Inflammatory macrophage (primary cell): ENCODE measurements at regions not wholly inside any gene's neighbourhood (a gene's known extent, or its start where the extent isn't known, plus 50 kb on each side); places are given as distances from the start of the nearest gene placed in this dataset.
A peak's percentile ranks its signal among the peaks of the same experiment; 100 is the strongest.

Source experiments
- DNase-seq, 2 donors: peaks; one replicate each; pipeline ENCODE4 v3.0.0-alpha.2; 2020 to 2022

DNA sequence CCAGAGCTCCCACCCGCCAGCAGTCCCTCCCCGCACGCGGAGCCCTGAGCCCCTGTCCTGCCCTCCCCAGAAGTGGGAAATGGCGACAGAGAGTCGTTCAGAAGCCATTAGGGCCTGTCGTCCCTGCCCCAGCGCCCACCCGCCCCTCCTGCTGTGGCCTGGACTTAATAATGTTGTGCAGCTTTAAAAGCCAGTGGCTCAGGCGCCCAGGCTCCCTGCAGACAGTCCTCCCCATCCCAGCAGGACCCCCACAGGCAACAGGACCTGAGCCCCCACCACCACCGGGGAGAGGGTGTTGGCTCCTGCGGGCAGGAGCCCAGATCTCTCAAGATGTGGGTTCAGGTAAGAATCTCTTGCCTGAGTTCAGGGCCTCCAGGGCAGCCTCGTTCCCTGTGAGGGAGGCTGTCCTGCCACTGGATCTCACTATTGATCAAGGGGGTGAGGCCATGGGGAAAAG is 125.3 kb upstream of the RUNX3 start:
- no peak for DNase-seq

DNA sequence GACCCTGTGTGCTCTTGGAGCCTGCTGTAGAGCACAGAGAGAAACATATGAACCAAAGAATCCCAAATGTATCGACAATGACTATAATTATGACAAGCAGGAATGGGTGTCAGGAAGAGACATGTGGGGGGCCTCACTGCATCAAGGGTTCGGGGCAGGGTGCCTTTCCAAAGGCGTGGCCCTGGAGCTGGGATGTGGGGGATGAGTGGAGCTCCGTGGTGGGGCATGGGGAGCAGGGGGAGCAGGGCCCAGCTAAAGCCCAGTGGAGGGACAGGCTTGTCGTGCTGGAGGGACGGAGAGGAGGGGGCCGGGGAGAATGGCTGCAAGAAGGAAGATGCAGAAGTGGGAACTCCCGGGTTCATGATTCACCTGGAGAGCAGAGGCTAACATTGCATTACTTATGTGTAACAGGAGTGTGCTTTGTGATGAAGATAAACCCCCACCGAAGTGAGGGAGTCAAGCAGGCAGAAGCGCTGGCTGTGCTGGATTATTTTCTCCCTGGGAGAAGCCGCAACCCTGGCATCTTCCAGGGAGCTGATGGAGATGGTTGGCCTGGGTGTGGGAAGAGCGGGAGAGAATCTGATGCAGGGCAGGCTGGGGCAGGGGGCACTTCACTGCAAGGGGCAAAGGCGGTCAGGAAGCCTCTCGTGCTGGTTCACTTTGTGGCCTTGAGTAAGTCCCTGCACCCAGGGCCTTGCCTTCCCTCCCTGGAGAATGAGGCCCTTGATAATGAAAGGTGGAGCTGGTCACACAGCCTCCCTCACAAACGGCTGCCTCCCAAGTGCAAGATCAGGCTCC is 124.6 kb upstream of the RUNX3 start:
- no peak for DNase-seq

DNA sequence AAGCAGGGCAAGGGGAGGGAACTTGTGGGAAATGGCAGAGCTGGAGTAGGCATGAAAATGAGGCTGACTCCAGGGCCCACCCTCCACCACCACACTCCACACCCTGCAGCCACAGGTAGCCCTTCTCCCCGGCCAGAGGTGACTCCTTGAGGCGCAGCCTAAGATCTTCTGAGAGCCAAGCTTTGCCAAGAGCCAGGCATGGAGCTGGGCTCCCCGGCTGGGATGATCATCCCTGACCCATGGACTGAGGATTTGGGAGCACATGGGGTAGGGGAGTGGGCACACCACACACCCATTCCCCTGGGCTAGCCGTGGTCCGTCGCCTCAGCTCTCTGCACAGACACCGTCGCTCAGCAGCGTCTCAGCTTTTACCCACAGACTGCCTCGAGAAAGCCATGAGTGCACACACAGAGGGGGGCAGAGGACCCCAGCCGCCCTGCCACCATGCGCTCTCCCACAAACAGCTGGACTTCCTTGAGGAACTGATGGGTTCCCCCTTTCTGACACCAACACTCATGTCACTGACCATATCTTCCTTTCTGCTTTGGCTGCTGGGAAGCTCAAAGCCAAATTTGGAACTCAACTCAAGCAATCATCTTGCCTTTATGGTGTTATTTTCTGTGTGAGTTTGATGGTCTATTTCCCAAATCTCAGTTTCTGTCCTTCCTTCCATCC is 123.6 kb upstream of the RUNX3 start:
- DNase-seq: no peak

DNA sequence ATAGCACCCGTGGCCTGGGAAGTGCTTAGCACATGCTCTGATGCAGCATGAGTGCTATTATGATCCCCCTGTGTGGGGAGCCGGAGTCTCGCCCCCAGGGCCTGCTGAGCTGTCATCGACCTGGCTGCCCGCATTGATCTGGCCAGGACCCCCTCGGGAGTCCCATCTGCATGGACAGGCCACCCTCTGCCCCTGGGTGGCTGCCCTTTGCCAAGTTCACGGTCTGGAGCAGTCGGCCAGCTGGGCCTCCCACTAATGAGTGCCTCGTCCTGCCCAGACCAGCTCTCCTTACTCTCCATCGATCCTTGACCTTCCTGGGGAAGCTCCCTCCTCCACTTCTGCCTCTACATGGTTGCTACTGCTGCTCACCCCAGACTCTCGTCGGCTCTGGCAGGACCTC is 121.8 kb upstream of the RUNX3 start:
- no peak for DNase-seq

DNA sequence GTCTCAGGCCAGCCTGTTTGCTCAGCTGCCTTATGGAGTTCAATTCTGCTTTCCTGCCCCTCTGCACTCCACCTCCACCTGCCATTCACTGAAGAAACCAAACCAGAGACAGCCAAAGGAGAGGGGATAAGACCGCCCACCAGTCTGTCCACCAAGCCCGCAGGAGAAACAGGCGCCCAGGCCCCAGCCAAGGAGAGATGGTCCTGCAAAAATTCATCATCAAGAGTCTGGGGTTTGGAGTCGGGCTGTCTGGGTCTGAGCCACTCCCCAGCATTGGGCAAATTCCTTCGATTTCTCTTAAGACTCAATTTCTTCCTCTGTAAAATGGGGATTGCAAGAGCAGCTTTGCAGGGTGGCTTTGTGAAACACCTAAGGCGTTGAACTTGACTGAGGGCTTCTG is 121.4 kb upstream of the RUNX3 start:
- no peak for DNase-seq

DNA sequence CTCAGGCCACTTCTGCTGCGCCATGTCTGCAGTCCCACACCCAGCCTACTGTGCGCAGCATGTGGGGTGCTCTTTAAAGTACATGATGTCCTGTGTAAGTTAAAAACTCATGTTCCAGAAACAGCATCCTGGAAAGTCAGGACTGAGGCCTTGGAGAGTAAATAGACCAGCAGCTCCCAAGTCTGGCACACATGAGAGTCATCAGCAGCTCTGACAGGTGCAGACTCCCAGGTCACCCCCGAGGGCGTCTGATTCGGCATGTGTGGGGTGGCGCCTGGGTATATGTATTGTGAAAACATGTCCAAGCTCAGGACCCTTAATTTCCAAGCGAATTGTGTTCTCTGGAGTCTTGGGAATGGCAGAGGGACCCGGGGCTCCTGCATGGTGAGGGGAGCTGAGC is 120.1 kb upstream of the RUNX3 start:
- no peak for DNase-seq

DNA sequence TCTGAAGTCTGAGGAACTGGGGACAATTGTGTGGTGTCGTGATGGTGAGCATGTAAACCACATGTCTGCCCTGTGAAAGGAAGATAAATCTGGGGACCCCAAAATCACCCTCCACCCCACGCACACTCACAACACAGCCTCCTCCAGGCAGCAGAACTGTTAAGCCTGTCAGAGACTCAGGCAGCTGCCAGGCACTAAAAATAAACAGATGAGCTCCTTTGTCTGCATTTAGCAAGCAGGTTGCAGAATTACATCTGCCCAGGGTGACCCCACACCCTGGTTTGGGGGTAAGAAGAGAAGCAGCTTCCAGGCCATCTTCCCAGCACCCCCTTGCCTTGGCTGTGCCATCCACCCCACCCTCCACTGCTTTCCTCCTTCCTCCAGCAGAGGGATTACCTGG is 119.1 kb upstream of the RUNX3 start:
- no peak for DNase-seq

DNA sequence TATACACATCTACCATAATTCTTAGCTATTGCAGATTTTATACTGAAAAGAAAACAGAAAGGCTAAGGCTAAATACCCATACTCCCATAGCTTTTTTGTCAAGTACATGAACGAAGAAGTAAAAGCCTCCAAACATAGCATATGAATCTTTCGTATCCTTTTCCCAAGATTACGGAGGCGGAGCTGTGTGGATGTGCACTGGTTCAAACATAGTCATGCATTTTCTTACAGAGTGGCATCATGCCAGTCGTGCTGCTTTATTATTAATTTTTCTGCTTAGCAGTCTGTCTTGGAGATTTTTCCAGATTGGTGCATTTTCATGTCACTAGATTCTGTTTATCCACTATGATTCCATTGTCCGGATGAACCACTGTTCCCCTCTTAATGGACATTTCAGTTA is 118.7 kb upstream of the RUNX3 start:
- DNase-seq: no peak

DNA sequence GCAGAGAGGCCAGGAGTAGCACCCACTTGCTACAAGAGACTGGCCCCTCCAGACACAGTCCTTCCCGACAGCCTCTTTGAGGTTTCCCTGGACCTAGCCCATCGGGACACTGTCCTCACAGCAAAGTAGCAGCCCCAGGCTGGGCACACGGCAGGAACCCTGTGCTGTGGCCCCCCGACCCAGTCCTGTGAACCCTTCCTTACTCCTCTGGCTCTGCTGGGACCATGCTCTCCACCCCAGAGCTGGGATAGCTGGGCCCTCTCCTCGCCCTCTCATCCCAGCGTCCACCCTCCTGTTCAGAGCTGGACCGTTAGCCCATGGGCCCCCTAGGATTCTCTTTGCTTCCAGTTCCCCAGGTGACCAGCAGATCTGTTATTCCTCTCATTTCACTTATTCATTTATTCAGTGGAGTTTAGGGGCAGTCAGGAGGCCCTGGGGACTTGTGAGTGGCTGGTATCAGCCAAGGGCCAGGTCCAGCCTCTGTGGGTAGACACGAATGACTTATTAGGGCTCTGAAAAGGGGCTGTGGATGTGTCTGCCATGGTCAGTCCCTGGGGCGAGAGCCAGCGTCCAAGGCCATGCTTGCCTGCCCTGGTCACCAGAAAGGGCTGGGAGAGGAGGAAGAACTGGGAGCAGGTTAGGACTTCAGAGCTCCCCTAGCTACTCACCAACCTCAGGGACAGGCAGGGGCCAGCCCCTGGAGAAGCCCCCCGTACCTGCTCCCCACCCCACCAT is 117.6 kb upstream of the RUNX3 start:
- no peak for DNase-seq

DNA sequence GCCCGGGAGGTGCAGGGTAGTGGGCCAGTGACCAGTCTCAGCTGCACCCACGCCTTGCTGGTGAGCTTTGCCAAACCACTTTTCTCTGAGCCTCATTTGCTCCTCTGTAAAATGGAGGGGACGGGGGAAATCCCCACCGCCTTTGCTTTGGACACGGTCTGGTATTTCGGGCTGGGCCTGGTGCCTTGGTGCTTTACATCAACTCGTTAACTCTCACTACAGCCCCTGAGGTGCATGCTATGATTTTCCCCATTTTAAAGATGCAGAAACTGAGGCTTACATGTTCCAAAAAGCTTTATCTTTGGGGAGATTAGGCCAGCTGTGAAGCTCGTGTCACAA is 116.1 kb upstream of the RUNX3 start:
- no peak for DNase-seq

DNA sequence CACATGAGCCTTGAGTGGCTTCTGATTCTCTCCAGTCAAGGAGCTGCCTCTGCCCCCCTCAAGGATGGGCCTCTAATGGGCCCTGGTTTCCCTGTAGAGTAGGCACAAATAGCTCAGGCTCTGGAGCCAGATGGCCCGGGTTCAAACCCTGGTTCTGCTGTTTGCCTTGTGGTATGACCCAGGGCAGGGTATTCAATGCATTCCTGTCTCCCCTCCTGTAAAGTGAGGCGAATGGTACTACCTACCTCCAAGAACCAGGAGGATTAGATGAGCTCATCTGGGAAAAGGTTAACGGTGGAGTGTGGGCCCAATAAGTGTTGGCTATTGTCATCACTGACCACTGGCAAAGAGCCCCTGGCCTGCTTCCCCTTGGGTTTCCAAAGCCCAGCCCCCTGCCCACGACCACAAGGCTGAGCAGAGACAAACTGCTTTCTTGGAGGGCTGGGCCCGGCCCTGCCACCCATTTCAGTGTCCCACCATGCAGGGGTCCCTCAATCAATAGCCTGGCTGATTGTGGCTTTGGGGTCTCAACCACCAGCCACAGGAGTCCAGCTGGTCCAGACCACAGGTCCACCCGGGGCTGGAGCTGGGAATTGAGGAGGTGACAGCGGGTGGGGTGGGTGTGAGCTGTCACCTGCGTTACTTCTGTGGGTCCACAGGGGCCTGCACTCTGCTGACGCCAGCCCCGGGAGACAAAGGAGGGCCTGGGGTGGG is 115.6 kb upstream of the RUNX3 start:
- no peak for DNase-seq

DNA sequence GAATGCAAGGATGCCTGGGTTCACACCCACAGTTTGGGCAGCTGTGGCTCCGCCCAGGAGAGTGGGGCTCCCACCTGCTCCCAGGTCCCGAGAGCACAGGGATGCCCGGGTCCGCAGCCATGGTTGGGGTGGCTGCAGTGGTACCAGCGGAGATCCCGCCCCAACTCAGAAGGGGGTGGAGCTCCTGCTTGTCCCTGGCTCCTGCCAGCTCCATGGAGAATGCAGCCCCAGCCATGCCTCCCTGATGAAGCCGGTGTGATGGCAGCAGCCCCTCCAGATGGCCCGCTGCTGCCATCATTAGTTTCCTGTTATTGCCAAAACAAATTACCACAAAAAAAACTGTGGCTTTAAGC is 113.1 kb upstream of the RUNX3 start:
- DNase-seq: no peak

DNA sequence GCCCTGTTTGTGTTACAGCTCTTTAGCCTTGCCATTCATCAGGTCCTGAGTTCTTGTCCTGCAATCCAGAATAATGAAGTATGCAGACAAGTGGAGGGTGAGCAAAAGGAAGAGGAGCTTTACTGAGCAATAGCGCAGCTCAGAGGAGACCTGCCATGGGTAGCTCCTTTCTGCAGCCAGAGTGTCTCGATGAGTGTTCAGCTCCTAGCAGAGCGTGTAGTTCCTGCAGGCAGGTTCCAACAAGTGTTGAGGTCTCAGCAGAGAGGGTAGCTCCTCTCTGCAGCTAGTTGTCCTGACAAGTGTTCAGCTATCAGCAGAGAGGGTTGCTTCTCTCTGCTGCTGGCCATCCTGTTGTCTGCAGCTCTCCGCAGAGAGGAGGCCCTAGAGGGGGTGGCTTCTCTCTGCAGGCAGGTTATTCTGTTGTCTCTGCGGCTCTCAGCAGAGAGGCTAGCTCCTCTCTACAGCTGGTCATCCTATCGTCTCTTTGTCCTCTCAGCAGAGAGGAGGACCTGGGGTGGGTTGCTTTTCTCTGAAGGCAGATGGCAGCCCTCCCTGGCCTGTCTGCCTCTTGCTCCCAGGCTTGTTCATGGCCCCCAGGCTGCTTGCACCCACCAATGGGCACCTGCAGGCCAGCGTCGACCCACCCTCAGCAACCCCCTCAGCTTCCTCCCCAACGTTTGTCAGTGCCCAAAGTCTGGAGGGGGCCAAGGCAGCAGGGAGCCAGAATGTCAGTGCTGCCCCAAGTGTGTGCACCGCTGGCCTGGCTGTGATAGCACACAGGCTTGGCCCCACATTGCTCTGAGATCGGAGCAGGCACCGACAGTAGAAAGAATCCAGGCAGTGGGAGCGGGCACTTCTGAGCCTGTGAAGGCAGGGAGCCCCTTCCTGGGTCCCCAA is 112.5 kb upstream of the RUNX3 start:
- DNase-seq: no peak

DNA sequence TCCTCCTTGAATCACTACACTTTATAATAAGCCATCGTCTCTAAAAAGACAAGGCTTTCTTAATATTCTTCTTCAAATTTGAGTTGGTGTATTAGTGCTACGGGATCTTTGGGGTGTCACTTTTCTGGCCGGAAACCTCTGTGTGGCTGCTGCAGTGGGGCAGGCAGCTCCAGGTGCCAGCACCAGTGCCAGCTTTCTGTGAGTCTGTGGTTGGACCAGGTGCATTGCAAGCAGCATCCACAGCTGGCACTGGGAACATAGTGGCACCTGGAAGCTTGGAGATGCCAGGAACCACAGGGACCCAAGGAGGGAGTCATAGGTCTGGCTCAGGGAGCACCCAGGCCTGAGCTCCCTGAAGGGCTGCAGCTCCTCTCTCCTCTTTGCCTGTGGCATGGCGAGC is 111.8 kb upstream of the RUNX3 start:
- no peak for DNase-seq

DNA sequence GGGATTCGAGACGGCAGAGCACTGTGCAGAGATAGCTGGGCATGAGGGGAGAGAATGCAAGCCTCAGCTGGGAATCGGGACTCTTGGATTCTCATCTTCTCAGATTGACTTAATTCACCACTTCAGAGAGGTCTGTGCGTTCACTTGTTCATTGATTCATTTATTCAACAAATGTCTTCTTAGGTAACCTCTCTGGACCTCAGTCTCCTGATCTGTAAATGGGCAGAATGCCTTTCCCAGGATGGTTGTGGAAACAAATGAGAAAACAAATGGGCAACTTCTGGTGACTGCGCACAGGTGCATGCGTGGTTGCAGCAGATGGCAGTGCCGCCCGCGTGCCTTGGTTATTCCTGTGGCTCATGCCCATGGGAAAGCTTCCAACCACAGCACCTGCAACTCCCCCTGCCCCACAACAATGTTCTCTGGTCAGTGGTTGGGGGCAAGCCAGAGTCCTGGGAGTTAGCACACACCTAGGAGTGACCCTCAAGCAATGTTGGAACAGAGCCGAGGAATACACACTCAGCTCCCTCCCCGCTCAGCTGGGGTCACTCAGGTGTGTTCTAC is 110.1 kb upstream of the RUNX3 start:
- DNase-seq: no peak

DNA sequence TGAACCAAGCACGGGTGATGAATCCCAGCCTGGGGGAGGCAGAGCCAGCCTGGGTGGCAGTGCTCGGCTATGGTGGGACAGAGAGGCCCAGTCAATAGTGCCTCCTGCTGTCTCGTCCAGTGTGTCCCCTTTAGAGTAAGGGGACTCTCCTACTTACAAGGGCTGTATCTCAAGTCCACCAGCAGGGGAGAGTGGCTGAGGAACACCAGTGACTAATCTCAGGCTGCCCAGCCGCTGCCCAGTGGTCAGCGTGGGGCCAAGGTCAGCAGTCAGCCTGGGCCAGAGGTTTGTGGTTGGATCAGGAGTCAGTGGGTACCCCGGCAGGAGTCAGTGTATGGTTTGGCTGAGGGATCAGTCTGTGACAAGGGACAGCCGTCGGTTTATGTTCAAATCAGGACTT is 109.2 kb upstream of the RUNX3 start:
- no peak for DNase-seq

DNA sequence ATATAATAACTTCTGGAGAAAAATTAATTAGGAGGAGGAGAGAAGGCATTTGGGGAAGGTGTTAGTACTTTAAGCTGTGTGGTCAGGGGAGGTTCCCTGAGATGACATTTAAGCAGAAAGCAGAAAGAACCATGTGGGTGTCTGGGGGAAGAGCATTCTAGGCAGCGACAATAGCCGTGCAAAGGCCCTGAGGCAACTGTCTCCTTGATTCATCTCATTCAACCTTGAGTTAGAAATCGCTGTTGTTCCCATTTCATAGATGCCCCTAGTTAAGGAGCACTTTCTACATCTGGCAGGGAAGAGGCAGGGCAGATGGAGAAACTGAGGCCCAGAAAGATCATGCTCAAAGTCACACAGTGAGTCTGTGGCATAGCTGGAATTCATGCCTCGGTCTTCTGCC is 108.6 kb upstream of the RUNX3 start:
- DNase-seq: no peak

DNA sequence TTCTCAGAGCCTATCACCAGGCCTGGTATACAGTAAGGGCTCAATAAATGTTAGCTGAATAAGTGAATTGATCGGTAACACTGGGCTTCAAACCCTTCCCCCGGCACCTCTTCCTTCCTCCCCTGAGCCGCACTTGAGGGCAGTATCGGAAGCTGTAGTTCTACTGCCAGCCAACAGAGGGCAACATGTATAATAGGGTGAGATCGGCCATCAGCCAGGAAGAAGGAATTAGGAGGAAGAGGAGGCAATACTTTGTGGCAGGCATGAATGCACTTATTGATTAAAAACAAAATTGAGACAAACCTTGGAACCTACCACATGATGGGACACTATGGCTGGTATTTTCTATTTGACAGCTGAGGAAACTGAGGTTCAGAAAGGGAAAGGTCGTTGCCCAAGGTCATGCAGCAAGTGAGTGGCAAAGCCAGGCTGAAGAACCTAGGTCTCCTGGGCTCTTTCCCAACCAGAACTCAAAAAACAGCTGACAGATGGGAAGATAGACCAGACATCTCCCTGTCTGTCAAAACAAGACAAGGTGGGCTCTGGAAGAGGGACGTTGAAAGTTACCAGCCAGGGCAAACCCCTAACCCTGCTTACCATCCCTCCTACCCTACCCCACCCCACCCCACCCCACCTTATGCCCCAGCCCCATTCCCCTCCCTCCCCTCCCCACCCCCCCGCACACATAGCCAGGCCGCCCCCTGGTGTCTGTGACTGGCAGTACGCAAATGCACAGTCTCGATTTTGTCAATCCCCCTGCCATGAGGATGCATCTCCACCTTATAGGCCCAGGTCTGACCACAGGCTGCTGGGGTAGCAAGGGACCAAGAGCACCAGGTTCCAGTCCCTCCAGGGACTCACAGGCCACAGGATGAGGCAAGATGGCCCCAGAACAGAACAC is 107.3 kb upstream of the RUNX3 start:
- DNase-seq: peak; percentile 65 to 70

DNA sequence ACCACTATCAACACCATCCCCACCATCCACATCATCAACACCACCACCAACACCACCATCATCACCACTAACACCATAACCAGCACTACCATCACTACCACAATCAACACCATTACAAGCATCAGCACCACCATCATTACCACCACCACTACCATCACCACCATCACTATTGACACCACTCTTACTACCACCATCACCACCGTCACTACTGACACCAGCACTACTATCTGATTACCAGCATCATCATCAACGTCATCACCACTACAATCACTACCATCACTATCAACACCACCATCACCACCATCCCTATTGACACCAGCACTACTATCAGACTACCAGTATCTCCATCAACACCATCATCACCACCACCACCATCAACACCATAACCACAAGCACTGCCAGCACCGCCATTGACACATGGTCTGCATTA is 106.1 kb upstream of the RUNX3 start:
- DNase-seq: no peak

DNA sequence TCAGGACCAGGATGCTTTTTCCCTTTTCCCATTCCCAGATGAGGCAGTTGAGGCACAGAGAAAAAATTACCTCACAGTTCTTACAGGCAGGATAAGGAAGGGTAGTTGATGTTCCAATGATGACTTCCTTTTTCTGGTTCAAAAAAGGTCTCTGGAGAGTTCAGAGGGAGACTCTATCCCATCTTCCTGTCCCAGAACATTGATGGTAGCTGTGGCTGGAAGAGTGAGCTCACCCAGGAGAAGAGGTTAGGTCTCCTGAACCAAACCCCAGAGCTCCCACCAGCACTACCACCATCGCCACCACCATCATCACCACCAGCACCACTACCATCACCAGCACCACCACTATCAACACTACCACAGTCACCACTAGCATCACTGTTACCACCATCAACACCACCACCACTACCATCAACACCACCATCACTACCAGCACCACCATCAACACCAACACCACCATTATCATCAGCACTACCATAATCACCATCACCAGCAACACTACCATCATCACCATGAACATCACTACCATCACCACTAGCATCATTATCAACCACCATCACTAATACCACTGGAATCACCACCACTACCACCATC is 105.5 kb upstream of the RUNX3 start:
- no peak for DNase-seq
